PFSK-1 (cell line): ENCODE measurements at regions not wholly inside any gene's neighbourhood (a gene's known extent, or its start where the extent isn't known, plus 50 kb on each side); places are given as distances from the start of the nearest gene placed in this dataset.

Source experiments
- FOXP2 ChIP-seq: optimal IDR thresholded peaks from 2 replicates; pipeline ENCODE3; 2011; ENCODE audit warnings: borderline replicate concordance, control low read depth, inconsistent platforms; ENCODE audit not compliant: insufficient read depth; ENCODE audit errors: extremely low read length, extremely low read depth
- POLR2AphosphoS5 ChIP-seq: IDR thresholded peaks from 2 replicates; pipeline ENCODE4 v1.6.1; 2012; ENCODE audit warnings: low read depth, mild to moderate bottlenecking, control low read depth, low read length, moderate library complexity
- SIN3A ChIP-seq: IDR thresholded peaks from 2 replicates; pipeline ENCODE4 v1.6.1; 2012; ENCODE audit warnings: mild to moderate bottlenecking, low read length, moderate library complexity, borderline replicate concordance; ENCODE audit not compliant: insufficient read depth
- TAF1 ChIP-seq: IDR thresholded peaks from 2 replicates; pipeline ENCODE4 v1.6.1; 2012; ENCODE audit warnings: low read length, control low read depth, borderline replicate concordance; ENCODE audit not compliant: insufficient read depth
- TF ChIP-seq, protein P1 (sequence below), 2 experiments: IDR thresholded peaks; 2 replicates each; pipeline versions ENCODE4 v1.6.1 to v1.8.0; 2011 to 2012; ENCODE audit warnings: low read depth in 2 of 2, low read length in 2 of 2, control low read depth in 1 of 2, inconsistent platforms in 1 of 2, mild to moderate bottlenecking in 1 of 2, moderate library complexity in 1 of 2; ENCODE audit not compliant: insufficient read depth in 1 of 2

DNA sequence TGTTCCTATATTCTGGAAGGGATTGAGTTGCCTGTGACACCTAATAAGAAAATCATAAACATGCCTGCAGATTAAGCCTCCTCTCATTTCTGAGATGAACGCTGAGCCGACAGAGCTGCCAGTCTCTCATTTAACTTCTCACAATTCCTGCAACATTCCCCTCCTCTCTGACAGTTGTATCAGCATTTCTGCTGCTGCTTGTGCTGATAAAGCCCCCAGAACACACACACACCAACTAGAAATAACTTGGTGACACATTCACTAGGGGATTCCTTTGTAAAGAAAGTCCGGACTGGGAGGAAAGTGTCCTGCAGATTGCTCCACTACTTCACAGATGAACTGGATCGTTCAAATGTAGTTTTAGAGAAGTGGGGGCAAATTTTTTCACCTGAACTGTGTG is 437.3 kb downstream of the PLA2G4A start:
- TF ChIP-seq TAF1 (no peak), FOXP2 (no peak)
- TF ChIP-seq, protein P1, sequence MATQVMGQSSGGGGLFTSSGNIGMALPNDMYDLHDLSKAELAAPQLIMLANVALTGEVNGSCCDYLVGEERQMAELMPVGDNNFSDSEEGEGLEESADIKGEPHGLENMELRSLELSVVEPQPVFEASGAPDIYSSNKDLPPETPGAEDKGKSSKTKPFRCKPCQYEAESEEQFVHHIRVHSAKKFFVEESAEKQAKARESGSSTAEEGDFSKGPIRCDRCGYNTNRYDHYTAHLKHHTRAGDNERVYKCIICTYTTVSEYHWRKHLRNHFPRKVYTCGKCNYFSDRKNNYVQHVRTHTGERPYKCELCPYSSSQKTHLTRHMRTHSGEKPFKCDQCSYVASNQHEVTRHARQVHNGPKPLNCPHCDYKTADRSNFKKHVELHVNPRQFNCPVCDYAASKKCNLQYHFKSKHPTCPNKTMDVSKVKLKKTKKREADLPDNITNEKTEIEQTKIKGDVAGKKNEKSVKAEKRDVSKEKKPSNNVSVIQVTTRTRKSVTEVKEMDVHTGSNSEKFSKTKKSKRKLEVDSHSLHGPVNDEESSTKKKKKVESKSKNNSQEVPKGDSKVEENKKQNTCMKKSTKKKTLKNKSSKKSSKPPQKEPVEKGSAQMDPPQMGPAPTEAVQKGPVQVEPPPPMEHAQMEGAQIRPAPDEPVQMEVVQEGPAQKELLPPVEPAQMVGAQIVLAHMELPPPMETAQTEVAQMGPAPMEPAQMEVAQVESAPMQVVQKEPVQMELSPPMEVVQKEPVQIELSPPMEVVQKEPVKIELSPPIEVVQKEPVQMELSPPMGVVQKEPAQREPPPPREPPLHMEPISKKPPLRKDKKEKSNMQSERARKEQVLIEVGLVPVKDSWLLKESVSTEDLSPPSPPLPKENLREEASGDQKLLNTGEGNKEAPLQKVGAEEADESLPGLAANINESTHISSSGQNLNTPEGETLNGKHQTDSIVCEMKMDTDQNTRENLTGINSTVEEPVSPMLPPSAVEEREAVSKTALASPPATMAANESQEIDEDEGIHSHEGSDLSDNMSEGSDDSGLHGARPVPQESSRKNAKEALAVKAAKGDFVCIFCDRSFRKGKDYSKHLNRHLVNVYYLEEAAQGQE (IDR thresholded peaks at IDR 0.05; ENCODE audit: insufficient read depth in 1 of 2, low read depth in 2 of 2, low read length in 2 of 2), result no peak

DNA sequence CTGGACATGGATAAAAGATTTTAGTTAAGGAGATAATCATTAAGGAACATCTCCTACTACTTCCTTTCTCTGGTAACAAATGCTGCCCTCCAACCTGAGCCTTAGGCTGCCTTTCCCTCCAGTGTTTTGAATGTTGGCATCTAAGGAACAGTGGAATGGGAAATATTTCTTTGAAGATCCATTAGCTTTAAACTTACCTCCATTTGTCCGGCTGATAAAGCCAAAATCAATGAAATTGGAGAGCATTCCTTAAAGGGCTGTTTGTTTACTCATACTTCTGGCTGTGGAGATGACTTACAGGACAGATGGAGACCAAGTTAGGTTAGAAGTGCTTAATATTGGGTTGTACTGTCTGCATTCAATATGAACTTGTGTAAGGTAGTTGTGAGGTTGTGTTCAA is 439.1 kb downstream of the PLA2G4A start:
- no peak for TF ChIP-seq SIN3A

DNA sequence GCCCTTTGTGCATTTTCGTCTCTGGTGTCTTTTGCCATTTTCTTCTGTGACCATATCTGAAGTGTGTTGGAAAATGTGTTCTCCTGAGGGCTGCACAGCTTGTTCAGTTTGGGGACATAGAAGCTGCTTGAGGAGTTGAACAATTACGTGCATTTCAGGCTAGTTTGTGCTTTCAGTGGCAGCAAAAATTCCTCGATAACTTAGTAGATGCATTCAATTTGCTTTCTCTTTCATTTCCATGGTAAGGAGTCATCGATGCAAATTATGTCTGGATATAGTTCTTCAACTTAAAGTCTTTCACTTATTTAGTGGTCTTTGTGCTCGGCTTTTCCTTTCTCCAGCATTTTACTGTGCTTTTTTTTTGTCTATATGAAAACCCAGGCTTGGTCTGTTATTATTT is 441.5 kb downstream of the PLA2G4A start:
- TF ChIP-seq, protein P1 (IDR thresholded peaks at IDR 0.05; ENCODE audit: insufficient read depth in 1 of 2, low read depth in 2 of 2, low read length in 2 of 2), result no peak
- no peak for TF ChIP-seq POLR2AphosphoS5
- no peak for TF ChIP-seq FOXP2
- no peak for TF ChIP-seq TAF1
- no peak for TF ChIP-seq SIN3A

DNA sequence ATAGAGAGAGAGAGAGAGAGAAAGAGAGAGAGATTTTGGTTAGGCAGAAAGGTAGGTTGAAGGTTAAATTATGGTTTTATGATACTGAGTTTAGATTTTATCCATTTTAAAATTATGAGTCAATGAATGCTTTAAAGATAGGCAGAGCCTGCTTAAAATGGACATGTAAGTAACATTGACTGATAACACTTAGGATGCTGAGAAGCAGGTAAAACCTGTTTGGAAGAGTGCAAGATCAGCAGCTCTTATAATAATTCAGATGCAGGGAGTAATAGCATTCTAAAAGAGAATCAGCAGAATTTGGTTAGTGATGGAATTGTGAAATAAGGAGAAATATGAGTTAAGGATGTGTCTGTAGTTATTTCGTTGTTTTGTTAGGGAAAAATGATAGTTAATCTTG is 446.6 kb downstream of the PLA2G4A start:
- TF ChIP-seq SIN3A (no peak), POLR2AphosphoS5 (no peak), FOXP2 (no peak), TAF1 (no peak)
- TF ChIP-seq, protein P1 (IDR thresholded peaks at IDR 0.05; ENCODE audit: insufficient read depth in 1 of 2, low read depth in 2 of 2, low read length in 2 of 2), result no peak

DNA sequence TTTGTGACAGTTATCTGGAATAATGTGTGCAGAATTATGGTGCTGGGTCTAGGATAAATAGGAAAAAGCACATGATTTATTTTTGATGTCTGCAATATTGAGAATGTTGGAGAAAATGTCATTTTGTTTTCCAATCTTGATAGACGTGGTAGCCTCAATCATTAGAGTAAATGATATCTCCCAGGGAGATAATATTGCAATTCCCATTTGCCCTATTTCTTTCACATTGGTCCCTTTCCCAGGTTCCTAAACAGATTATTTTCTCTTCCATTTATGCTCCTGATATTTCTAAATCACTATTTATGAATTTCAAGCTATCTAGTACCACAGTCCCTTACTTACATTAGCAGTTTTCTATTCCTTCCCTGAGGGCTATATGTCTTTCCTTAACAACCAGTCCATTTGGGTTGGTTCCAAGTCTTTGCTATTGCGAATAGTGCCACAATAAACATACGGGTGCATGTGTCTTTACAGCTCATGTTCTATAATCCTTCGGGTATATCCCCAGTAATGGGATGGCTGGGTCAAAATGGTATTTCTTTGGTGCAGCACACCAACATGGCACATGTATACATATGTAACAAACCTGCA is 447.3 kb downstream of the PLA2G4A start:
- TF ChIP-seq TAF1 (no peak), SIN3A (no peak), POLR2AphosphoS5 (no peak), FOXP2 (no peak)
- TF ChIP-seq, protein P1 (IDR thresholded peaks at IDR 0.05; ENCODE audit: insufficient read depth in 1 of 2, low read depth in 2 of 2, low read length in 2 of 2), result no peak
